OCI-LY3 (cell line): ENCODE measurements at regions not wholly inside any gene's neighbourhood (a gene's known extent, or its start where the extent isn't known, plus 50 kb on each side); places are given as distances from the start of the nearest gene placed in this dataset.

Source experiments
- H2AFZ ChIP-seq: fragments of 200-600, 300-600 bp; shearing (Covaris generic); 2 replicates; pipeline ENCODE4 v1.6.0; 2014; ENCODE audit warnings: antibody characterized with exemption, low read depth, low read length
- H3K27ac ChIP-seq: fragments of 200-600, 300-600 bp; sonication (generic); 2 replicates; pipeline ENCODE4 v1.5.1; 2014; ENCODE audit warnings: mild to moderate bottlenecking, low read length, moderate library complexity, mixed read lengths
- H3K27me3 ChIP-seq: fragments of 200-600, 300-600 bp; sonication (generic); 2 replicates; pipeline ENCODE4 v1.6.1; 2014; ENCODE audit warnings: low read depth, low read length, mixed read lengths
- H3K36me3 ChIP-seq: fragments of 200-600, 300-600 bp; sonication (generic); replicated peaks from 2 replicates; pipeline ENCODE3; 2014; ENCODE audit warnings: low read depth, low read length, mixed read lengths
- H3K4me1 ChIP-seq: fragments of 300-600, 200-600 bp; sonication (generic); 2 replicates; pipeline ENCODE4 v1.6.1; 2014; ENCODE audit warnings: low read length, mixed read lengths
- H3K4me2 ChIP-seq: fragments of 200-600, 300-600 bp; sonication (generic); 2 replicates; pipeline ENCODE4 v1.6.1; 2014; ENCODE audit warnings: low read length, mixed read lengths
- H3K4me3 ChIP-seq: fragments of 300-600, 200-600 bp; sonication (generic); 2 replicates; pipeline ENCODE4 v1.5.1; 2014; ENCODE audit warnings: antibody characterized with exemption, mild to moderate bottlenecking, low read length, moderate library complexity
- H3K79me2 ChIP-seq: fragments of 300-600, 200-600 bp; shearing (Covaris generic); 2 replicates; pipeline ENCODE4 v1.6.1; 2014; ENCODE audit warnings: mild to moderate bottlenecking, low read length, mixed read lengths
- H3K9ac ChIP-seq: fragments of 300-600, 200-600 bp; shearing (Covaris generic); 2 replicates; pipeline ENCODE4 v1.6.0; 2014; ENCODE audit warnings: mild to moderate bottlenecking, low read length, moderate library complexity
- H3K9me3 ChIP-seq: fragments of 200-600, 300-600 bp; shearing (Covaris generic); 2 replicates; pipeline ENCODE4 v1.6.1; 2014; ENCODE audit warnings: low read length, mixed read lengths; ENCODE audit not compliant: insufficient read depth
- H4K20me1 ChIP-seq: fragments of 200-600, 300-600 bp; sonication (generic); 2 replicates; pipeline ENCODE4 v1.6.1; 2016; ENCODE audit warnings: low read length, mixed read lengths; ENCODE audit not compliant: insufficient read depth
- EZH2phosphoT487 ChIP-seq: fragments of 200-600 bp; shearing (Covaris generic); IDR thresholded peaks from 2 replicates; pipeline ENCODE4 v1.6.1; 2018; ENCODE audit warnings: antibody characterized with exemption, mixed run types, low read depth
- TF ChIP-seq, protein P1 (sequence below): fragments of 200-600, 300-600 bp; sonication (generic); IDR thresholded peaks from 2 replicates; pipeline ENCODE4 v1.5.1; 2014; ENCODE audit warnings: antibody characterized with exemption, low read length, low read depth

DNA sequence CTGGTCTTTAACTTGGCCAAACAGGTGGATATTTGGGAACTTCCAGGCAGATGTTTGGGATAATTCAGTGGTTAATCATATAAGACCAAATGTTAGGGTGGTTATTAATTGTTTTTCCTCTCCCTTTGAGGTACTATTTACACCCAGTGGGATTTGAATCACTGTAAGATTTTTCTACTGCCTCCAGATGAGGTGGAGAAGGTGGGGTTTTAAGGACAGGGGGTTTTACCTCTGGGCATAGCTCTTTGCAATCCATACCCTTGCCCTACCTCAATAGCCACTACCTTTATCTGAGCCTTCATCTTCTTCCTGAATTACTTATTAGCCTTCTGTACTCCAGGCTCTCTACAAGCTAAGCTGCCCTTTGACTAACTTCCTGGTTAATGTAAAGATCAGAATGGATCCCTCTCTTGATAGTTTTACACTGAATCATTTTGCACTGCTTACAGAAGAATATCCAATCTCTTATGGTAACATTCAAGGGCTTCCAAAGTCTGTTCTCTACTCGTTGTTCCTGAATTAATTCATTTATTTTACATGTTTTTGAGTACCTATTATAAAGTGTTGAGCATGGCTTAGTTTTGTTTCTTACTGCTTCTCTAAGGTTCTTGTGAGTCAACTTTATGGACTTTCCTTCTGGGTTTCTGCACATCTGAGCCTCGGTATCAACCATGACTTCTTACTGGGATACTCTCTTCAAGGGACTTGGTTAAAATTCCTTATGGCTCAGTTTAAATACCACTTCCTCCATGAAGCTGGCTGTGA is 331.2 kb upstream of the TBL1XR1 start:
- H3K9ac ChIP-seq: no peak overlapping the region
- no peaks in the 10 kb centered on the region for H3K79me2 ChIP-seq
- H3K4me3 ChIP-seq: no peak overlapping the region
- H3K27ac ChIP-seq: no peak overlapping the region
- peaks cover 5% of the 10 kb centered on the region for H3K4me1 ChIP-seq
- TF ChIP-seq EZH2phosphoT487: no peak
- TF ChIP-seq, protein P1, sequence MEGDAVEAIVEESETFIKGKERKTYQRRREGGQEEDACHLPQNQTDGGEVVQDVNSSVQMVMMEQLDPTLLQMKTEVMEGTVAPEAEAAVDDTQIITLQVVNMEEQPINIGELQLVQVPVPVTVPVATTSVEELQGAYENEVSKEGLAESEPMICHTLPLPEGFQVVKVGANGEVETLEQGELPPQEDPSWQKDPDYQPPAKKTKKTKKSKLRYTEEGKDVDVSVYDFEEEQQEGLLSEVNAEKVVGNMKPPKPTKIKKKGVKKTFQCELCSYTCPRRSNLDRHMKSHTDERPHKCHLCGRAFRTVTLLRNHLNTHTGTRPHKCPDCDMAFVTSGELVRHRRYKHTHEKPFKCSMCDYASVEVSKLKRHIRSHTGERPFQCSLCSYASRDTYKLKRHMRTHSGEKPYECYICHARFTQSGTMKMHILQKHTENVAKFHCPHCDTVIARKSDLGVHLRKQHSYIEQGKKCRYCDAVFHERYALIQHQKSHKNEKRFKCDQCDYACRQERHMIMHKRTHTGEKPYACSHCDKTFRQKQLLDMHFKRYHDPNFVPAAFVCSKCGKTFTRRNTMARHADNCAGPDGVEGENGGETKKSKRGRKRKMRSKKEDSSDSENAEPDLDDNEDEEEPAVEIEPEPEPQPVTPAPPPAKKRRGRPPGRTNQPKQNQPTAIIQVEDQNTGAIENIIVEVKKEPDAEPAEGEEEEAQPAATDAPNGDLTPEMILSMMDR: no peak
- no peak overlapping the region; the same call in 1 of the 2 replicates for H2AFZ ChIP-seq
- H3K27me3 ChIP-seq: no peaks in the 10 kb centered on the region
- no peak overlapping the region for H3K4me2 ChIP-seq
- H3K9me3 ChIP-seq: no peaks in the 10 kb centered on the region
- no peaks in the 10 kb centered on the region for H3K36me3 ChIP-seq
- H4K20me1 ChIP-seq: no peaks in the 10 kb centered on the region

DNA sequence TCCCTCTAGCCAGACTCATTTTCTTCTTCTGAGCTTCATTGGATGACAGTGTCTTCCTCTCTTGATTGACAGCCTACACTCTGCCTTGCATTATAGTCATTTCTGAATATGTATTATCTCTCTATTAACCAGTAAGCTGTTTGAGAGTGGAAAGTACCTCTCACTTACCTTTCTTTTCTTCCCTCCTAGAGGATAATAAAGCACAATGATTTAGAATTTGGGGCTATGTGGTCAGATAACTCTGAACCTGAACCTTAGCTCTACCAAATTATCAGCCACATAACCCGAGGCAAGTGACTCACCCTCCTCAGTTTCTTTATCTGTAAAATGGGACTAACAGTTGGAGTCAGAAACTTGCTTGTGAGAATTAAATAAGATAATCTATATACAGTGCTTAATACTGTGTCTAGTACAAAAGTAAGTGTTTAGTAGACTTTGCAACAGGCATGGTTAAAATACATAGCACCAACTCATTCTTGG is 331.8 kb upstream of the TBL1XR1 start:
- Histone ChIP-seq H3K79me2 (no peaks in the 10 kb centered on the region), H3K27ac (no peak overlapping the region), H3K4me3 (no peak overlapping the region), H3K27me3 (no peaks in the 10 kb centered on the region), H3K36me3 (no peaks in the 10 kb centered on the region), H3K9ac (no peak overlapping the region), H3K9me3 (no peaks in the 10 kb centered on the region), H4K20me1 (no peaks in the 10 kb centered on the region), H3K4me1 (peaks cover 5% of the 10 kb centered on the region), H2AFZ (no peak overlapping the region), H3K4me2 (no peak overlapping the region)
- no peak for TF ChIP-seq EZH2phosphoT487
- TF ChIP-seq, protein P1: no peak

DNA sequence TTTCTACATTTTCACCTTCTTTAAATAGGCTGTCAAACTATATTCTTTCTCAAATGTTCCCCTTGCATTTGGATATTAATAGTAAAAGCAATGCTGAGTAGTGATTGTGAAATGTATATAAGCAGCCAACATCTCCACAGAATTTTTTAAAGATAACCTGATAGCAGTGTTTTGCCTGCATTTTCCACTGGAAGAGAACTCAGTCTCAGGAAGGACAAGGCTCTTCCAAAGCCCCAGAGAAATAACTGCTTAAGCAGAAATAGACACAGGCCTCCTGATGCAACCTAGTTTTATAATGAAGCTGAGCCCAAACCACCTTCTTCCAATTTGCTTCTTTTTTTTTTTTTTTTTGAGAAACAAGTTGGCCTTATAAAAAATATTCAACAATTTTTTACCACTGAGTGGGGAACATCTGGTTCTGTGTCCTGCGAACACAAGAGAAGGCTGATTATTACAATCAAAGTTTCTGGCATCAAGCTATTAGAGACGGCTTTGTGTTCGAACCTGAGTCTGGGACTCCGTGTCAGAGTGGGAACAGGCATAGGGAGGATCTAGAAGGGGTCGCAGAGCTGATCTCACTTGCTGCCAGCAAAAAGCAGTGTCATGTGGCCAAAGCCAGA is 332.5 kb upstream of the TBL1XR1 start:
- Histone ChIP-seq H3K27me3 (no peaks in the 10 kb centered on the region), H3K4me1 (peaks cover 5% of the 10 kb centered on the region), H3K9me3 (no peaks in the 10 kb centered on the region), H4K20me1 (no peaks in the 10 kb centered on the region), H3K79me2 (no peaks in the 10 kb centered on the region), H3K4me2 (no peak overlapping the region), H3K4me3 (no peak overlapping the region), H3K36me3 (no peaks in the 10 kb centered on the region), H2AFZ (no peak overlapping the region), H3K9ac (no peak overlapping the region), H3K27ac (no peak overlapping the region)
- TF ChIP-seq, protein P1: no peak
- TF ChIP-seq EZH2phosphoT487: no peak

DNA sequence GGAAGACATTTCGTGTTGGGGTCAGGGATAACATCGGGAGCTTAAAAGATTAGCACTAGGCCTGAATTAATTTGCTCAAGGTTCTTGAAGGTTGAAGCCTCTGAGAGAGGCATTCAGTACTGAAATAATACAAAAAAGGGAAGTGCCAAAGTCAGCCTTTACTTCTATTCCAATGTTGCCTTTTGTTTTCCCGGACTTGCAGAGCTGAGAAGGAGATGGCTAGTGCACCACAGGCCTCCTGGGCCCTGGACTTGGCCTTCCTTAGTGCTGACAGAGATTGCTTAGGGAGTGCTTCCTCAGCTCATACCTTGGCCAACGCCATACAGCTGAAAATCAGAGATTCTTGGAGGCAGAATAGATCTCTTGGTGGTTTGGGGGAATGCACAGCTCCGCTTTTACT is 333.6 kb upstream of the TBL1XR1 start:
- Histone ChIP-seq H3K4me1 (peaks cover 5% of the 10 kb centered on the region), H3K4me3 (no peak overlapping the region), H3K27me3 (no peaks in the 10 kb centered on the region), H3K27ac (no peak overlapping the region), H4K20me1 (no peaks in the 10 kb centered on the region), H3K9me3 (no peaks in the 10 kb centered on the region), H3K9ac (no peak overlapping the region), H3K36me3 (no peaks in the 10 kb centered on the region), H2AFZ (no peak overlapping the region), H3K4me2 (no peak overlapping the region), H3K79me2 (no peaks in the 10 kb centered on the region)
- TF ChIP-seq, protein P1: no peak
- TF ChIP-seq EZH2phosphoT487: no peak
